ENCODE measurements at regions not wholly inside any gene's neighbourhood (a gene's known extent, or its start where the extent isn't known, plus 50 kb on each side); places are given as distances from the start of the nearest gene placed in this dataset.

- Mint-ChIP-seq H3K4me3 (no peak overlapping the region), H3K27me3 (ENCODE audit: low read depth in 2 of 2) (peaks cover 13 to 14% of the 10 kb centered on the region in 2 donors), H3K36me3 (no peaks in the 10 kb centered on the region), H3K27ac (no peak overlapping the region), H3K9me3 (no peaks in the 10 kb centered on the region), H3K4me1 (no peaks in the 10 kb centered on the region)
- ATAC-seq (no peak), DNase-seq (no peak)
- H3K4me3 ChIP-seq (ENCODE audit: low read length) = no peak overlapping the region
- no peaks in the 10 kb centered on the region for H3K36me3 ChIP-seq (ENCODE audit: control insufficient read depth, insufficient read depth, low read length)
- WGBS (ENCODE audit: insufficient coverage) = 89% methylated on average over 9 of the region's 9 CpGs
- H3K27me3 ChIP-seq (ENCODE audit: control insufficient read depth, insufficient read depth, low read length) = no peaks in the 10 kb centered on the region
- no peaks in the 10 kb centered on the region for H3K9me3 ChIP-seq (ENCODE audit: control insufficient read depth, insufficient read depth, low read length)
- no peak for TF ChIP-seq CTCF (IDR thresholded peaks at IDR 0.05)
- H3K4me1 ChIP-seq (ENCODE audit: control insufficient read depth, insufficient read depth, low read length) = no peaks in the 10 kb centered on the region
- no peak overlapping the region for H3K27ac ChIP-seq (ENCODE audit: low read length)
- intact Hi-C loops (cut with micrococcal nuclease) = no loop called here
These were observed 69.2 kb upstream of the FAM171A1 start for GRCh38 chr10:15440204-15440711.

- Histone ChIP-seq H3K4me1 (ENCODE audit: control insufficient read depth, insufficient read depth, low read length) (no peaks in the 10 kb centered on the region), H3K27ac (ENCODE audit: low read length) (no peak overlapping the region), H3K36me3 (ENCODE audit: control insufficient read depth, insufficient read depth, low read length) (no peaks in the 10 kb centered on the region), H3K4me3 (ENCODE audit: low read length) (no peak overlapping the region), H3K27me3 (ENCODE audit: control insufficient read depth, insufficient read depth, low read length) (no peaks in the 10 kb centered on the region), H3K9me3 (ENCODE audit: control insufficient read depth, insufficient read depth, low read length) (no peaks in the 10 kb centered on the region)
- no peak overlapping the region for H3K4me3 Mint-ChIP-seq
- no peaks in the 10 kb centered on the region for H3K36me3 Mint-ChIP-seq
- intact Hi-C loops (cut with micrococcal nuclease) = no loop called here
- peaks cover 14% of the 10 kb centered on the region in 2 donors for H3K27me3 Mint-ChIP-seq (ENCODE audit: low read depth in 2 of 2)
- H3K9me3 Mint-ChIP-seq = no peaks in the 10 kb centered on the region
- TF ChIP-seq CTCF (IDR thresholded peaks at IDR 0.05) = no peak
- DNase-seq (no peak), ATAC-seq (no peak)
- peaks cover 5 to 6% of the 10 kb centered on the region in 2 donors for H3K4me1 Mint-ChIP-seq
- H3K27ac Mint-ChIP-seq = no peak overlapping the region
- WGBS (ENCODE audit: insufficient coverage) = 3% methylated on average over 12 of the region's 12 CpGs
These were observed 68.3 kb upstream of the FAM171A1 start for GRCh38 chr10:15439341-15439842.

GRCh38 chr10:15436696-15437095, 65.6 kb upstream of the FAM171A1 start:
- Mint-ChIP-seq H3K4me1 (peaks cover 13% of the 10 kb centered on the region in 2 donors), H3K27me3 (ENCODE audit: low read depth in 2 of 2) (peaks cover 10 to 17% of the 10 kb centered on the region in 2 donors), H3K27ac (no peak overlapping the region), H3K9me3 (no peaks in the 10 kb centered on the region), H3K4me3 (no peak overlapping the region), H3K36me3 (no peaks in the 10 kb centered on the region)
- Histone ChIP-seq H3K4me1 (ENCODE audit: control insufficient read depth, insufficient read depth, low read length) (no peaks in the 10 kb centered on the region), H3K36me3 (ENCODE audit: control insufficient read depth, insufficient read depth, low read length) (no peaks in the 10 kb centered on the region), H3K27me3 (ENCODE audit: control insufficient read depth, insufficient read depth, low read length) (no peaks in the 10 kb centered on the region), H3K27ac (ENCODE audit: low read length) (no peak overlapping the region), H3K4me3 (ENCODE audit: low read length) (no peak overlapping the region), H3K9me3 (ENCODE audit: control insufficient read depth, insufficient read depth, low read length) (no peaks in the 10 kb centered on the region)
- TF ChIP-seq CTCF (IDR thresholded peaks at IDR 0.05) = no peak
- 95% methylated on average over 4 of the region's 5 CpGs for WGBS (ENCODE audit: insufficient coverage)
- intact Hi-C loops (cut with micrococcal nuclease) = no loop called here
- DNase-seq (no peak), ATAC-seq (no peak)

Data from natural killer cell (primary cell).